GM19395 (cell line): ENCODE measurements at regions not wholly inside any gene's neighbourhood (a gene's known extent, or its start where the extent isn't known, plus 50 kb on each side); places are given as distances from the start of the nearest gene placed in this dataset.

Experiments used
- ATAC-seq: cut with Tn5 transposase; IDR thresholded peaks from one replicate; pipeline ENCODE4 v1.9.1; 2021; ENCODE audit warnings: mild to moderate bottlenecking, moderate library complexity; ENCODE audit not compliant: unreplicated experiment

DNA sequence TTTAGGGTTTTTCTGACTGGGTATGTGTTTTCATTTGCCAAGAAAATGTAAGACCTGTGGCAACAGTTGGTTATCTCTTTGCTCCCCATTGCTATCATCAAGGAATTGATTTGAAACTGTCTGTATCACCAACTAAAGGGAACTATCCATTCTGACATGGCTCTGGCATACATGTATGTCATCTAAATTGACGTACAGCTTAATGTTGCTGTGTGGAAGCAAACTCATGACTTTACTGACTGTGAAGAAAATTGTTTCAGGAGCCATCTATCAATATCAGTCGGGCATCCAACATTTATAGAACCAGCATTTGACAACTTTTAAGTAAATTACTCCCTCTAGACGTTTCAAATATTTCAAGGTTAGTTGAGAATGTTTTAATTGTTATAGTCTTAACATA is 555.8 kb upstream of the EPHA7 start:
- ATAC-seq = no peak

DNA sequence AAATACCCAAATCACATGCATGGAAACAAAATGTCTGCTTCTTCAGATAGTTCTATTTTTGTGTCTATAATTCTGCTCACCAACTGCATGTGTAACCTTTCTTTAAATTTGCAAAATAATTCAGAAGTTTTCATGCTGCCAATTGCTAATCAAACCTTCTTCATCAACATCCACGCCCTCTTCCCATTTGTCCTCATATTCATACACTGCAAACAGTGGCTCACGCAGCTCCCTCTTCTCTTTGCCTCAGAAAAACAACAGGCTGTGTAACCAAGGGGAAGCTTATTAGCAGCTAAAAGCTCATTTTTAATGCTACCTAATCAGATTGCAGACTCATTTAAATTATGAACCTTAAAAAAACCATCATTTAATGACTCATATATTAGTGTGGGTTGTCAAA is 555.0 kb upstream of the EPHA7 start:
- ATAC-seq = no peak

DNA sequence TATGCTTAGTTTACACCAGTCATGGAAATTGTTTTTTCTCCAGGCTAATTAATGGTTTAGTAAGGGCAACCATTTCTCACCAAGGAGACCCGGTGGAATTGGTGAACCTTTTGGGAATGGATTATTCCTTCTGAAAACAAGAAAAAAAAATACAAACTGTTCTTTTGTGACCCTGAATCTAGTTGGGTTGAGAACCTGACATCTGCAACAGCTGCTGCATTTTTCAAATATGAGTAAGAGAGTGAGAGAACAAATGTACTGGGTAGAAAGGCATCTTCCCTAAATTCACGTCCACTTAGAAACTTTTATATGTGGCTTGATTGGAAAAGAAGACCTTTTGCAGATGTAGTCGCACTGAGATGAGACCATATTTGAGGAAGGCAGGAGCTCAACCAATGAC is 553.4 kb upstream of the EPHA7 start:
- ATAC-seq = no peak

DNA sequence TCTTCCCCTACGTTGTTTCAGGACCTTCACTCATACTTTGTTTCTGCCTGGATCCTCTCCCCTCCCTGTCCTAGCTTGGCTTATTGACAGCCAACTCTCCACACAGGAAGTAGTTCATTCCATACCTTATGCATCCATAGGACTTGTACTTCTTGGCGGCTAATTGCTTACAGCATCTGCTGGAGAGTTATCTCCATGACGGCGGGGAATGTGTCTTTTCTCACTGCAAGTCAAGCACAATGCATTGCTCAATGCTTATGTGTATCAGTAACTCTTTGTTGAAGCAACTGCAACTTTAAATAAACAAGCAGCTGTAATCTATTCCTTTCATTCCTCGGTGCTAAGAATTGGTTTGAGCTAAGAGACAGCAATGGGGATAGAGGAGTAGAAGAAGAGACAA is 551.3 kb upstream of the EPHA7 start:
- ATAC-seq = no peak

- no peak for ATAC-seq
Measured at GRCh38 chr6:93968126-93968525, 548.8 kb upstream of the EPHA7 start.

GRCh38 chr6:93964926-93965325 is 545.6 kb upstream of the EPHA7 start:
- no peak for ATAC-seq

DNA sequence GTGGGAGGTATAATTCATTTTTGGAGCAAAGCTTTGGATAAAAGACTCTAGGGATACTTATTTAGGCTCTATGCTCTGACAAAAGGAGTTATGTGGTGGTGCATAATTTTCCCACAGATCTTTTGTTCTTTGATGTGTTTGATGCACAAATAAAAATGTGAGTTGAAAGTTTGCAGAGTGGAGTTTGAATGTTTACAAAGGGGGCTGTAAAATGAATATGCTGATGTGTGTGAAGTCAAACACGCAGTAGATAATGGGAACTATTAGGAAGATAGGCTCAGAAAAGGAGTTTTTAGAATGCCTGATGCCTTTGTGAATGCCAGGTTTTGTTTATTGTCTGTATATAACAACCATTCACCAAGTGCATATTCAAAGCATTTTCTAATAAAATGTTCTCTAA is 545.0 kb upstream of the EPHA7 start:
- ATAC-seq = no peak

GRCh38 chr6:93962566-93962965 is 543.2 kb upstream of the EPHA7 start:
- no peak for ATAC-seq

DNA sequence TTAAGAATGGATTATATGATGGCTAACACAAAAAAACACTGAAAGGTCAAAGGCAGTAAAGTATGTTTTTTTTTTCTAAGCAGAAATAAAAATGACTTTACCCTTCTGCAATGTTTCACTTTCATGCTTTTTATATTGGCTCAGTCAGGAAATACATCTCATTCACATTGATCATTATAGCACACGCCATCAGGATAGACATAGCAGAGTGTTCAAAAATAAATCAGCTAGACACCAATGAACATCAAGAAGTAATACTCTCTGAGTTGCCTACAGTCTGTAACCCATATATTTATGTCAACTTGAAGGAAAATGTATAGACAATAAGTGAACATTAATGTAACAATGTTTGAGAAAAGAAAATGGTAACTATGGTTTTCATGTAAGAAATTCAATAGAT is 535.2 kb upstream of the EPHA7 start:
- ATAC-seq = no peak

DNA sequence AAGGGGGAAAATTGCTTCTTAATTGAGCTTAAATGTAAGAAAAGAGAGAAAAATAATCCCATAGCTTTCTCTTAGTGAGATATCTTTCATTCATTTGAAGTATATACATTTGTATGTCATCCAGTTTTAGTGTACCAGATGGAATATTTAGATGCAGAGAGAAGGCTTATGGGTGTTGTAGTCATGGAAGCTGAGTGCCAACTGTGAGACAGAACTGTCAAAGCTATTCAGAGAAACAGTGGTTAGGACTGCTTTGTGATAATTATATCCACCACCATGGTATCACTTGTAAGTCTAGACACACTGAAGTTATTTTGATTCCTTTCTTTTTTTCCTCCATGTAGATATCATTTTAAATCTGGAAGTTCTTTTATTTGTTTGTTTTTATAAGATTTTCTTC is 524.3 kb upstream of the EPHA7 start:
- ATAC-seq = no peak

DNA sequence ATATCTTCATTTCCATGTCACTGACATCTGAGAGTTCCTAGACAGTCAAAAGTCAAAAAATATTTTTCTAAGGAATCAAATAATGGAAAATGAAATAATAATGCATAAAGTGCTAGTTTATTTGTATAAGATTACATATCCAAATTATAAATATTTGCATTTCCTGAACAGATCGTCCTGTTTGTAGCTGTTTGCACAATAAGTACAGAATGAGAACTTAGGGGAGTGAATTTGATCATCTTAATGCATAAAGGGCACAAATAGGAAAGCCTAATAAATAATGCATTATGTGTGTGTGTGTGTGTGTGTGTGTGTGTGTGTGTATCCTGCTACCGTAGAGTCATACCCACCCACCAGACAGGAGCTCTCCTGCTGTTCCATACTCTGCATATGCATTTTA is 521.0 kb upstream of the EPHA7 start:
- no peak for ATAC-seq

GRCh38 chr6:93932175-93932574 is 512.8 kb upstream of the EPHA7 start:
- ATAC-seq = no peak

- no peak for ATAC-seq
Measured at GRCh38 chr6:93927731-93928130, 508.4 kb upstream of the EPHA7 start.

- ATAC-seq = no peak
Measured at GRCh38 chr6:93919365-93919764, 500.0 kb upstream of the EPHA7 start.

DNA sequence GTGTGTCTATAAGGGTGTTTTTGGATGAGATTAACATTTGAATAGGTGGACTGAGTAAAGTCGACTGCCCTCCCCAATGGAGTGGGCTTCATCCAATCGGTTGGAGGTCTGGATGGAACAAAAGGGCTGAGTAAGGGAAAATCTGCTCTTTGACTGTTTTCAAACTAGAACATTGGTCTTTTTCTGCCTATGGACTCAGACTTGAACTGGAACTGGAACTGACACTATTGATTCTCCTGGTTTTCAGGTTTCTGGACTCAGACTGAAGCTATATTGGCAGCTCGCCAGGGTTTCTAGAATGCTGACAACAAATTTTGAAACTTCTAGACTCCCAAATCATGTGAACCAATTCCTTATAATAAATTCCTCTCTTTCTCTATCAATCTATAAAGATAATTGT is 498.9 kb upstream of the EPHA7 start:
- ATAC-seq = no peak

GRCh38 chr6:93917216-93917615 is 497.9 kb upstream of the EPHA7 start:
- no peak for ATAC-seq

DNA sequence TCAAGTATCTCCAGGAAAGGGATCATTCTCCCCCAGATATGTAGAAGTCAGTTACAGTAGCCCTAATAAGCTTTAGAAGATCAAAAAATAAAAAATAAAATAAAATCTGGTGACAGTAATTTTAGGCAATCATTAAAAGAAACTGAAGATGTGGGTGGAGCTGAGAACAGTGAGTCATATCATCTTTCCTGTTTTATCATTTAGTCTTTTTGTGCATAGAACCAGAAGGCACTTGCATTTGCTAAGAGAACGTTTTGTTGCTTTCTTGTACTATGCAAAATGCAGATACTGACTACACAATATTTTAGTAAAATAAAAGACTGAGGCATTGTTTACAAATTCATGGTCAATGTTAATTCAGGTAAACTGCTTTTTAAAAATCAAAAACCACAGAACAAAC is 497.4 kb upstream of the EPHA7 start:
- ATAC-seq = no peak

DNA sequence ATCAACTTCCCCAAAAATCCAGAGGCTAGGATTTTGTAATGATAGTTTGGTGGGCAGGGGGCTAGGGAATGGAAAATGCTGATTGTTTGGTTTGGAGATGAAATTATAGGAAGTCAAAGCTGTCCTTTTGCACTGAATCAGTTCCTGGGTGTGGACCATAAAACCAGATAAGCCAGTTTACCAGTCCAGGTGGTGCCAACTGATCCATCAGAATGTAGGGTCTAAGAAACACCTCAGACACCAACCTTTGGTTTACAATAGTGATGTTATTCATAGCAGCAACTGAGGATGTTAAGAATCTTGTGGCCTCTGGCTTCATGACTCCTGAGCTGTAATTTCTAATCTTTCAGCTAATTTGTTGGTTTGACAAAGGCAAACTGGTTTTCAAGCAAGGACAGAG is 496.6 kb upstream of the EPHA7 start:
- no peak for ATAC-seq

GRCh38 chr6:93902517-93902916 is 483.2 kb upstream of the EPHA7 start:
- no peak for ATAC-seq

GRCh38 chr6:93900142-93900541 is 480.8 kb upstream of the EPHA7 start:
- no peak for ATAC-seq

DNA sequence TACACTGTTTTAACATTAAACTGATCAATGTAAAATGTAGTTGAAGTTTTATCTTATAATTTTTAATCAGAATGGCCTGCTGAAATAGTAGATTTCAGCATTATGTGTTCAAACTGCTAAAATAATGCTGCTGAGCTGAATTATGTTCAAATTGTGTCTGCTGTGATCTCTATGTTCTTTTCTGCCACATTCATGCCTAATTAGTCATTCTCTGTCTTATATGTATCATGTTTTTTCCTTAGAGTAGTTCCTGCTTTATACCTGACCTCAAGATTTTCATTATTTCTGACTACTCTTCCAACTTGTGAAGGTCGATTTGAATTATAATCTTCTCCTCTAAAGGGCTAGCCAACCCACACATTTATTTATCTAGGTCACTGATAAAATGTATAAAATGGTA is 476.7 kb upstream of the EPHA7 start:
- no peak for ATAC-seq

DNA sequence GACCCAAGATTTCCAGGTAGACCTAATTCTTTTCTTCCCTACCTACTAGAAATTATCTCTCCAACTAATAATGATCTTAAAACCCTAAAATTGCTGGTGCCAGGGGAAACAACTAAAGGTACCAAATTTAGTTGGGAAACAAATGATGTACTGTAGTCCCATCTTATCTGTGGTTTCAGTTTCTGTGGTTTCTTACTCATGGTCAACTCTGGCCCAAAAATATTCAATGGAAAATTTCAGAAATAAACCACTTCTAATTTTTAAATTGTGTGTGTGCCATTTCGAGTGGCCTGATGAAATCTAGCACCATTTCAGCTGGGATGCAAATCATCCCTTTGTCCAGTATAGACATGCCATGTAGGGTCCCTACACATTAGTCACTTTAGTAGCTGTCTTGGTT is 475.2 kb upstream of the EPHA7 start:
- no peak for ATAC-seq

GRCh38 chr6:93889713-93890112 is 470.4 kb upstream of the EPHA7 start:
- ATAC-seq = no peak

- ATAC-seq = no peak
Measured at GRCh38 chr6:93886416-93886815, 467.1 kb upstream of the EPHA7 start.
